H1 (cell line): ENCODE measurements at regions not wholly inside any gene's neighbourhood (a gene's known extent, or its start where the extent isn't known, plus 50 kb on each side); places are given as distances from the start of the nearest gene placed in this dataset.

Source experiments
- CTCF ChIA-PET: fragments of 300-600 bp; sonication (Branson Sonifier 250); formaldehyde crosslinking; loops from one replicate; lab custom pipeline; 2021; ENCODE audit not compliant: partially characterized antibody; lab: Charles Lee
- POLR2A ChIA-PET: fragments of 300-600 bp; sonication (Branson Sonifier 250); formaldehyde crosslinking; loops from one replicate; lab custom pipeline; 2021; ENCODE audit warnings: inconsistent platforms; ENCODE audit not compliant: partially characterized antibody; lab: Charles Lee
- DNase-seq, 2 experiments: peaks; one replicate each; pipeline versions ENCODE4 v3.0.0 to v3.0.0-alpha.2; 2010 to 2022; ENCODE audit warnings: low spot score in 2 of 2, low read depth in 1 of 2, mixed read lengths in 1 of 2
- FAIRE-seq: peaks from 2 replicates; lab custom pipeline; 2011; peaks lifted over from hg19 to GRCh38; lab: Jason Lieb, UNC
- H2AFZ ChIP-seq: 2 replicates; pipeline ENCODE4 v1.8.1; 2012; ENCODE audit warnings: low read length, inconsistent platforms
- H2AK5ac ChIP-seq: 2 replicates; pipeline ENCODE4 v1.6.1; 2013; ENCODE audit warnings: low read depth, low read length
- H2BK120ac ChIP-seq: replicated peaks from 2 replicates; pipeline ENCODE3; 2013; ENCODE audit warnings: low read depth, low read length, inconsistent platforms
- H2BK12ac ChIP-seq: 2 replicates; pipeline ENCODE4 v1.6.1; 2013; ENCODE audit warnings: low read depth, low read length
- H2BK15ac ChIP-seq: 2 replicates; pipeline ENCODE4 v1.6.1; 2013; ENCODE audit warnings: low read length
- H2BK20ac ChIP-seq: 2 replicates; pipeline ENCODE4 v1.6.1; 2013; ENCODE audit warnings: low read length
- H2BK5ac ChIP-seq: 2 replicates; pipeline ENCODE4 v1.6.1; 2013; ENCODE audit warnings: low read depth, low read length
- H3K14ac ChIP-seq: 2 replicates; pipeline ENCODE4 v1.6.1; 2013; ENCODE audit warnings: inconsistent platforms; ENCODE audit not compliant: insufficient read length
- H3K18ac ChIP-seq: 2 replicates; pipeline ENCODE4 v1.6.1; 2013; ENCODE audit warnings: low read length; ENCODE audit errors: extremely low read depth
- H3K23ac ChIP-seq: 2 replicates; pipeline ENCODE4 v1.6.1; 2013; ENCODE audit warnings: inconsistent platforms; ENCODE audit not compliant: insufficient read length
- H3K23me2 ChIP-seq: 2 replicates; pipeline ENCODE4 v1.6.1; 2013; ENCODE audit warnings: low read depth, low read length
- H3K27ac ChIP-seq: 2 replicates; pipeline ENCODE4 v1.6.1; 2011; ENCODE audit warnings: low read depth, low read length, inconsistent platforms
- H3K27me3 ChIP-seq, 4 experiments: replicated peaks in 1 of 4; 1 replicate in 1 of 4; 2 replicates in 3 of 4; pipeline versions ENCODE4 v1.6.1 to v1.8.1; 2011 to 2013; ENCODE audit warnings: low read length in 3 of 4, mild to moderate bottlenecking in 3 of 4, inconsistent platforms in 2 of 4, mixed read lengths in 2 of 4, moderate library complexity in 1 of 4; ENCODE audit not compliant: control insufficient read depth in 3 of 4, insufficient read depth in 3 of 4; ENCODE audit errors: extremely low read depth in 1 of 4
- H3K36me3 ChIP-seq, 4 experiments: 2 replicates each; pipeline versions ENCODE4 v1.6.1 to v1.8.1; 2011 to 2013; ENCODE audit warnings: mild to moderate bottlenecking in 4 of 4, low read length in 3 of 4, moderate library complexity in 2 of 4, control low read depth in 1 of 4, inconsistent platforms in 1 of 4; ENCODE audit not compliant: insufficient read depth in 4 of 4, control insufficient read depth in 2 of 4
- H3K4ac ChIP-seq: replicated peaks from 2 replicates; pipeline ENCODE3; 2013; ENCODE audit warnings: low read length, low read depth, mixed read lengths, inconsistent platforms; ENCODE audit not compliant: insufficient read length
- H3K4me1 ChIP-seq, 4 experiments: replicated peaks in 1 of 4; 1 replicate in 1 of 4; 2 replicates in 3 of 4; pipeline versions ENCODE4 v1.6.1 to v1.8.1; 2011 to 2013; ENCODE audit warnings: low read length in 3 of 4, inconsistent platforms in 2 of 4, mixed read lengths in 1 of 4; ENCODE audit not compliant: insufficient read depth in 4 of 4, control insufficient read depth in 3 of 4
- H3K4me2 ChIP-seq, 2 experiments: 2 replicates each; pipeline versions ENCODE4 v1.6.1 to v1.8.1; 2011 to 2013; ENCODE audit warnings: low read depth in 2 of 2, low read length in 2 of 2, control low read depth in 1 of 2, inconsistent platforms in 1 of 2, mild to moderate bottlenecking in 1 of 2; ENCODE audit not compliant: insufficient read depth in 1 of 2
- H3K4me3 ChIP-seq, 4 experiments: fragments of 200-600, 300-600 bp in 1 of 4; sonication (generic), shearing (Covaris generic), sonication (Bioruptor Twin) in 1 of 4; 2 replicates each; pipeline versions ENCODE4 v1.5.1 to v1.8.1; 2011 to 2016; ENCODE audit warnings: low read length in 4 of 4, low read depth in 3 of 4, control low read depth in 2 of 4, inconsistent platforms in 2 of 4, mild to moderate bottlenecking in 2 of 4, mixed read lengths in 1 of 4, moderate library complexity in 1 of 4; ENCODE audit not compliant: insufficient read depth in 2 of 4; ENCODE audit errors: extremely low read depth in 1 of 4
- H3K56ac ChIP-seq: replicated peaks from 2 replicates; pipeline ENCODE3; 2013; ENCODE audit warnings: low read depth, mild to moderate bottlenecking, mixed read lengths, low read length, inconsistent platforms; ENCODE audit not compliant: insufficient read length
- H3K79me1 ChIP-seq: 2 replicates; pipeline ENCODE4 v1.6.1; 2013; ENCODE audit warnings: low read depth, low read length, control low read depth
- H3K79me2 ChIP-seq, 2 experiments: 2 replicates each; pipeline versions ENCODE4 v1.6.1 to v1.8.1; 2012 to 2013; ENCODE audit warnings: low read length in 2 of 2, mild to moderate bottlenecking in 2 of 2, inconsistent platforms in 1 of 2; ENCODE audit not compliant: insufficient read depth in 2 of 2, control insufficient read depth in 1 of 2
- H3K9ac ChIP-seq, 4 experiments: replicated peaks in 1 of 4; 1 replicate in 1 of 4; 2 replicates in 3 of 4; pipeline versions ENCODE4 v1.6.1 to v1.8.1; 2011 to 2013; ENCODE audit warnings: low read depth in 3 of 4, low read length in 3 of 4, control low read depth in 2 of 4, mild to moderate bottlenecking in 2 of 4, moderate library complexity in 2 of 4, inconsistent platforms in 1 of 4; ENCODE audit errors: extremely low read depth in 1 of 4
- H3K9me3 ChIP-seq, 2 experiments: 2 replicates each; pipeline versions ENCODE4 v1.6.1 to v1.8.1; 2012 to 2013; ENCODE audit warnings: mild to moderate bottlenecking in 2 of 2, moderate library complexity in 2 of 2, control low read depth in 1 of 2, inconsistent platforms in 1 of 2, low read depth in 1 of 2, low read length in 1 of 2, mixed read lengths in 1 of 2; ENCODE audit not compliant: insufficient read depth in 2 of 2
- H4K20me1 ChIP-seq, 2 experiments: replicated peaks in 1 of 2; 2 replicates each; pipeline versions ENCODE3 to v1.8.1; 2011 to 2013; ENCODE audit warnings: inconsistent platforms in 2 of 2, low read length in 2 of 2, mild to moderate bottlenecking in 1 of 2; ENCODE audit not compliant: insufficient read depth in 2 of 2, control insufficient read depth in 1 of 2
- H4K5ac ChIP-seq: 2 replicates; pipeline ENCODE4 v1.6.1; 2013; ENCODE audit warnings: low read length, low read depth, mixed read lengths, inconsistent platforms; ENCODE audit not compliant: insufficient read length
- H4K8ac ChIP-seq: 2 replicates; pipeline ENCODE4 v1.8.0; 2013; ENCODE audit warnings: mild to moderate bottlenecking, moderate library complexity, low read length, inconsistent platforms; ENCODE audit not compliant: insufficient read depth; ENCODE audit errors: extremely low read depth
- H4K91ac ChIP-seq: replicated peaks from 2 replicates; pipeline ENCODE3; 2013; ENCODE audit warnings: low read length, mixed read lengths, inconsistent platforms; ENCODE audit not compliant: insufficient read length
- CTBP2 ChIP-seq: IDR thresholded peaks from 2 replicates; pipeline ENCODE4 v1.7.0; 2011; ENCODE audit warnings: borderline replicate concordance, mild to moderate bottlenecking, moderate library complexity, mixed read lengths, low read length; ENCODE audit not compliant: insufficient read depth, insufficient read length
- JUND ChIP-seq: IDR thresholded peaks from 2 replicates; pipeline ENCODE4 v1.6.1; 2011; ENCODE audit warnings: mild to moderate bottlenecking, improper control_type of control experiment, low read length
- NRF1 ChIP-seq: IDR thresholded peaks from 2 replicates; pipeline ENCODE4 v1.6.1; 2011; ENCODE audit warnings: mild to moderate bottlenecking, low read depth, low read length, improper control_type of control experiment
- POLR2A ChIP-seq, 2 experiments: IDR thresholded peaks; 1 replicate in 1 of 2; 2 replicates in 1 of 2; pipeline ENCODE4 v1.6.1; 2011; ENCODE audit warnings: low read depth in 2 of 2, low read length in 2 of 2, mild to moderate bottlenecking in 2 of 2; ENCODE audit errors: control extremely low read depth in 1 of 2
- SP2 ChIP-seq: IDR thresholded peaks from 2 replicates; pipeline ENCODE4 v1.6.1; 2012; ENCODE audit warnings: mild to moderate bottlenecking, low read length, inconsistent platforms
- WGBS, 2 experiments: shearing (Covaris generic) in 1 of 2; methylation state at CpG; one replicate each; pipeline versions ENCODE4 v1.1.6 to v1.1.7; 2013 to 2015; ENCODE audit warnings: low lambda C conversion rate in 2 of 2, mixed read lengths in 2 of 2, inconsistent platforms in 1 of 2, low coverage in 1 of 2, missing lambda C conversion rate in 1 of 2; ENCODE audit not compliant: insufficient replicate concordance in 2 of 2, insufficient coverage in 1 of 2, insufficient read length in 1 of 2; ENCODE audit errors: extremely low coverage in 1 of 2, missing lambda C conversion rate in 1 of 2; 5-methylcytosine and 5-hydroxymethylcytosine counted together
- TF ChIP-seq, protein P1 (sequence below): IDR thresholded peaks from 2 replicates; pipeline ENCODE4 v1.6.1; 2011; ENCODE audit warnings: low read depth, mild to moderate bottlenecking, low read length; ENCODE audit not compliant: insufficient read depth
- TF ChIP-seq, protein P2 (sequence below): IDR thresholded peaks from 2 replicates; pipeline ENCODE4 v1.6.1; 2012; ENCODE audit warnings: inconsistent platforms

- H3K14ac ChIP-seq = no peak overlapping the region
- no peaks in the 10 kb centered on the region for H3K79me2 ChIP-seq
- H2BK12ac ChIP-seq = no peak overlapping the region
- no peaks in the 10 kb centered on the region for H3K9me3 ChIP-seq
- H3K23ac ChIP-seq = no peak overlapping the region
- H2AFZ ChIP-seq = no peak overlapping the region
- H3K4ac ChIP-seq = no peak overlapping the region
- H3K9ac ChIP-seq = no peak overlapping the region
- no peak overlapping the region for H4K5ac ChIP-seq
- no peaks in the 10 kb centered on the region for H3K36me3 ChIP-seq
- H2BK120ac ChIP-seq = no peak overlapping the region
- ChIA-PET POLR2A (interaction anchor here (0.6 kb wide), 1 partner anchor 1031 kb away, joined by 3 read pairs; no protein-coding TSS in a partner anchor), CTCF (interaction anchor here (1.2 kb wide), 1 partner anchor 9 kb away, joined by 4 read pairs; no protein-coding TSS in a partner anchor)
- H3K56ac ChIP-seq = no peak overlapping the region
- no peaks in the 10 kb centered on the region for H3K79me1 ChIP-seq
- no peak overlapping the region for H2BK5ac ChIP-seq
- H3K4me1 ChIP-seq = no peaks in the 10 kb centered on the region
- no peak overlapping the region for H3K4me2 ChIP-seq
- H3K4me3 ChIP-seq = no peak overlapping the region
- H3K27me3 ChIP-seq = no peaks in the 10 kb centered on the region
- H3K18ac ChIP-seq = no peak overlapping the region
- no peaks in the 10 kb centered on the region for H4K20me1 ChIP-seq
- no peak overlapping the region for H3K27ac ChIP-seq
- DNase-seq = no peak
- H4K8ac ChIP-seq = no peak overlapping the region
- FAIRE-seq = no peak
- WGBS, 2 experiments = 90% methylated on average over 3 of the region's 3 CpGs; no CpG with 5 or more reads in 1 of the 2 experiments
- H3K23me2 ChIP-seq = no peaks in the 10 kb centered on the region
- no peak overlapping the region for H2AK5ac ChIP-seq
- no peak overlapping the region for H2BK20ac ChIP-seq
- H4K91ac ChIP-seq = no peak overlapping the region
- no peak overlapping the region for H2BK15ac ChIP-seq
- TF ChIP-seq, protein P1, sequence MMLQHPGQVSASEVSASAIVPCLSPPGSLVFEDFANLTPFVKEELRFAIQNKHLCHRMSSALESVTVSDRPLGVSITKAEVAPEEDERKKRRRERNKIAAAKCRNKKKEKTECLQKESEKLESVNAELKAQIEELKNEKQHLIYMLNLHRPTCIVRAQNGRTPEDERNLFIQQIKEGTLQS = no peak
- TF ChIP-seq JUND (no peak), NRF1 (no peak), SP2 (no peak), POLR2A (IDR thresholded peaks at IDR 0.05; ENCODE audit: control extremely low read depth in 1 of 2, low read depth in 2 of 2, low read length in 2 of 2) (no peak), CTBP2 (no peak)
- TF ChIP-seq, protein P2, sequence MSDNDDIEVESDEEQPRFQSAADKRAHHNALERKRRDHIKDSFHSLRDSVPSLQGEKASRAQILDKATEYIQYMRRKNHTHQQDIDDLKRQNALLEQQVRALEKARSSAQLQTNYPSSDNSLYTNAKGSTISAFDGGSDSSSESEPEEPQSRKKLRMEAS = no peak
Observed at GRCh38 chr5:23084815-23085214, 231.7 kb upstream of the CDH12 start.
